IPS-NIHi7 (cell line): ENCODE measurements at regions not wholly inside any gene's neighbourhood (a gene's known extent, or its start where the extent isn't known, plus 50 kb on each side); places are given as distances from the start of the nearest gene placed in this dataset.
"Not testable (repeated sequence)": the region's sequence is repeated elsewhere in the genome, so short reads cannot be mapped to it uniquely, and the experiment has no call there.

ENCODE experiments used
- DNase-seq: peaks from one replicate; pipeline ENCODE4 v3.0.0; 2012; ENCODE audit warnings: mixed read lengths; ENCODE audit errors: extremely low spot score

DNA sequence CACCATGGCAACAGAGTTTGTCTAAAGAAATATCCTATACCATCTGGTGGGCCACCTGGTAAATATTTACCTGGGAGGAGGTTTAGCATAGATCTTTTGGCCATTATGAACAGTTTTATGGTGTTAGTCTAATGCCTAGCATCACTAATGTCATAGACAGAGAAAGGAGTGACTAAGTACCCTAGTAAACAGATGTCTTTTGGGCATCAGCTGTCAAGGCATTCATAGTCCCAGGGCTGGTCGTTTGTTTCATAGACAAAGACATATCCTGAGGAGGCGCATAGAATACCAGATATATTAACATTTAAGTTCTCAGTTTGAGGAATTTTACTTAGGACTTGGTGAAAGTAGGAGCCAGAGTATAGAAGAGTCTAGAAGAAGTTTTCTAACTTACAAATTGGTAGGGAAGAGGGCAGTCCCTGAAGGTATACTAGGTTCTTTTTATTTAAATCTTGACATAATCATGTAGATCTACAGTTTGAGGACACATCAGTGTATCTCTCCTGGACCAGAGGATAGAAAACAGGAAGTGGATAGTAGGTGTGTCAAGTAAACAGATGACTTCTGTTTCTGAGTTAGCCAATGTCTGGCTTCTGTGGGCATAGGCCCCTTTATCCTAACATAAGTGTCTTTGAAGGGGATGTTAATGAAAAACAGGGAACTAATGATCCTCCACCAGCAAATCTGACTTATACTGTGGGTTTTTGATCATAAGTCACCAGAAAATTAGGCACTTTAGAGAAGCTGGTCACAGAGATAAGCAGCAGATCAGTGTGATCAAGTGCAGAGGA, 105.0 kb upstream of the PRSS3 start:
- no peak for DNase-seq

DNA sequence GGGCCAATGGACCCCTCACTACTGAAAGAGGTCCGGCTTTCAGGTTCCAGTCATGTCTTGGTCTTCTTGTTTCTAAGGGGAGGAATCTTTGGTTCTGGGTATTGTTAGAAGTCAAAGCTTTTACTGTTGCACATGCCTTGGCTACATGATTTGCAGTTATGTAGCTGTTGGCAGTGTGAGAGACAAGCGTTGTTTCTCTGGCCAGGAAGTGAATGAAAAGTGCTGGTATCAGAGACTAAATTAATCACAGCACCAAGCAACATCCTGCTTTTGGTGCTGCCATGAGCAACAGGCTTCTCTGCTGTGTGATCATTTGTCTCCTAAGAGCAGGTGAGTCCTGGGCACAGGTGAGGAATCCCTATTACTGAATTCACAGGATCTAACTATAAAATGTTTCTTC, 100.1 kb upstream of the PRSS3 start:
- no peak for DNase-seq

DNA sequence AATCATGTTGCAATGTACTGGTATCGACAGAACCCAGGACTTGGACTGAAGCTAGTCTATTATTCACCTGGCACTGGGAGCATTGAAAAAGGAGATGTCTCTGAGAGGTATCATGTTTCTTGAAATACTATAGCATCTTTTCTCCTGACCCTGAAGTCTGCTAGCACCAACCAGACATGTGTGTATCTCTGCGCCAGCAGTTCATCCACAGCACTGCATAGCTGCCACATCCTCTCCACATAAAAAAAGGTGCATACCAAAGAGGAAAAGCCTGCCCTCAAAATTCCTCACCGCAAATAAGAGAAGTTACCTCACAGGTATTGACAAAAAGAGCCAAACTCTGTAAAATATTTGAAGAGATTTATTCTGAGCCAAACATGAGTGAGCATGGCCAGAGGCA, 99.5 kb upstream of the PRSS3 start:
- no peak for DNase-seq

DNA sequence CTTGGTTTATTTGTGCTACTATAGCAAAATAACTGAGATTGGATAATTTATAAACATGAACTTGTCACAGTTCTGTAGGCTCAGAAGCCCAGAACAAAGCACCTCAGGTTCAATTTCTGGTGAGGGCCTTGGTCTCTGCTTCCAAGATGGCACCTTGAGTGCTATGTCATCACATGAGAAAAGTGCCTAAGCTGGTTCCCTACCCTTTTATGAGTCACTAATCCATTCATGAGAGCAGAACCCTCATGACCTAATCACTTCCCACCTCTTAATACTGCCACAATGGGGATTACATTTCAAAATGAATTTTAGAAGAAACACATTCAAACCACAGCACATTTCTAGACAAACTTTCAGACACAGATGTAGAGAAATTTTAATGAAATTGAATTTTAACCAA, 98.2 kb upstream of the PRSS3 start:
- no peak for DNase-seq

DNA sequence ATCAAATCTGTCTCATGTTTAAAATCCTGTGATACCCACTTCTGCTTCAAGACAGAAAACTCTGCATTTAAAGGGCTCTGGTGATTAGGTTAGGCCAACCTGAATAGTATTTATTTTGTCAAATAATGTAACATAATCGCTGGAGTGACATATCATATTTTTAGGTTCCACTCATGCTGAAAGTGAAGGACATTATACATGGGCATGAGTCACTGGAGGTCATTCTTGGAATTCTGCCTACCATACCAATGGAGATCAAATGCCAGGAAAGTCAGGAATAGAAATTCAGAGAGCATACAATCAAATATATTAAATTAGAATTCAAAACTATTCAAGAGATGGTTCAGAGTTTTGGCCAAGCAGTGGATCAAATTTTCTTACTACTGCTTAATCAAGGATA, 97.1 kb upstream of the PRSS3 start:
- no peak for DNase-seq

DNA sequence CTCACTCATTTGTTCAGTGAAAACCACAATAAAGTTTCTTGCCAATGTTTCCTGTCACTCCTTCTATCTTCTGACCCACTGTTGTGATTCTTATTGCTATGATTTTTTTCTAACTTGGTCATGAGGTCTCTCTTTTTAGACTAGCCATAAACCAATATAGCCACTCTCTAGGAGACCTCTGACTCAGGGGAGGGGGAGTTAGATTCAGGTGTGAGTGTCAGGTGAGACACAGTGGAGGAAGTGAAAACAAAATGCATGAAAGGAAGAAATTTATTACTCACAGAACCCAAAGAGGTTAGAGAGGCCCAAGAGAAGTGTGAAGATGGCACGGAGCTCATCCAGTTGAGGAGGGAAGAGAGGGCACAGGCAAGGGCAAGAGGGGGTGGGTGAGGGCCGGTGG, 94.4 kb upstream of the PRSS3 start:
- DNase-seq, result not testable (repeated sequence)

DNA sequence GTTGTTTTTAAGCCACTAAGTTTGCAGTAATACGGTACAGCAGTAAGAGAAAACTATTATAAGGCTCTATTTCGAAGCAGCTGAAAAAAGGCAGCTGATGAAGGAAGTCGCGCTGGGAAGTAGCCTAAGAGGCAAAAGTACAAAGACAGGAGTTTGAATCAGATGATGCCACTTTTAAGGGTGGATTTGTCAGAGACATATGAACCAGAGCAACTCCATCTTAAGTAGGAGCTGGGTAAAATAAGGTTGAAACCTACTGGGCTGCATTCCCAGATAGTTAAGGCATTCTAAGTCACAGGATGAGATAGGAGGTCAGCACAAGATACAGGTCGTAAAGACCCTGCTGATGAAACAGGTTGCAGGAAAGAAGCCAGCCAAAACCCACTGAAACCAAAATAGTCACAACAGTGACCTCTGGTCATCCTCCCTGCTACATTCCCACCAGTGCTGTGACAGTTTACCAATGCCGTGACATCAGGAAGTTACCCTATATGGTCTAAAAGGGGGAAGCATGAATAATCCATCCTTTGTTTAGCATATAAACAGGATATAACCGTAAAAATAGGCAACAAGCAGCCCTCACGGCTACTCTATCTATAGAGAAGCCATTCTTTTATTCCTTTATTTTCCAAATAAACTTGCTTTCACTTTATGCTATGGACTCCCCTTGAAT, 91.8 kb upstream of the PRSS3 start:
- no peak for DNase-seq

DNA sequence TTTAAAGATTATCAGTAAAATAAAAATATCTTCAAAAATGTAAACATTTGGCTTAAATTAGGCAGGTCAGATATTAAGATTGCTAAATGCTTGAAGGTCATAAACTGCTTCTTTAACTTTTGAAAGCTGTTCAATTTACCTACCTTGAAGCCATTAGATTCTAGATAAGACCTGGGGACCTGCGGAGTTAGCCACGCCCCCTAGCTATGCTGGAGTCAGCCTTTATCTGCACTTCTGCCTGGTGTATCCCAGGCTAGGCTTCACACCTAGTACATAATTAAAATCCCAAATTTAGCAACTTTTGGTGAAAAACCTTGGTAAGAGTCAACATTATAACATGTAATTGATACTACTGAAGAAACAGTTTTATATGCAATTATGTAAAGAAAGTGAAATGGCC, 89.9 kb upstream of the PRSS3 start:
- DNase-seq, result not testable (repeated sequence)

DNA sequence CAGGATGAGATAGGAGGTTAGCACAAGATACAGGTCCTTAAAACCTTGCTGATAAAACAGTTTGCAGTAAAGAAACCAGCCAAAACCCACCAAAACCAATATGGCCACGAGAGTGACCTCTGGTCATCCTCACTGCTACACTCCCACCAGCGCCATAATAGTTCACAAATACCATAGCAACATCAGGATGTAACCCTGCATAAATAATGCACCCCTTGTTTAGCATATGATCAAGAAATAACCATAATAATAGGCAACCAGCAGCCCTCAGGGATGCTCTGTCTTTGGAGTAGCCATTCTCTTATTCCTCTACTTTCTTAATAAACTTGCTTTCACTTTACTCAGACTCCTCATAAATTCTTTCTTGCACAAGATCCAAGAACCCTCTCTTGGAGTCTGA, 86.9 kb upstream of the PRSS3 start:
- DNase-seq, result no peak

DNA sequence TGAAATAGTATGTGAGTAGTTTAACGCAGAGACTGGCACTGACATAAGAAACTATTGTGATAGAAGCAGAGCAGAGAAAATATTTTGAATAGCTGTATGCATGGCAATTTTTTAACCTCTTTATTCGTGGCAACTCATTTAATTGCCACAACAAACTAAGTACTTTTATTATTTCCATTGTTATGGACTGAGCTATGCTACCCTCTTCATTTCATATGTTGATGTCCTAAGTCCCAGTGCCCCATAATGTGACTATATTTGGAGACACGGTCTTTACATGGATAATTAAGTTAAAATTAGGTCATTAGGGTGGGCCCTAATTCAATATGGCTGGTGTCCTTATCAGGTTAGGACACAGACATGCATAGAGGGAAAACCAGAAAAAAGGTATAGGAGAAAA, 86.1 kb upstream of the PRSS3 start:
- DNase-seq, result no peak

DNA sequence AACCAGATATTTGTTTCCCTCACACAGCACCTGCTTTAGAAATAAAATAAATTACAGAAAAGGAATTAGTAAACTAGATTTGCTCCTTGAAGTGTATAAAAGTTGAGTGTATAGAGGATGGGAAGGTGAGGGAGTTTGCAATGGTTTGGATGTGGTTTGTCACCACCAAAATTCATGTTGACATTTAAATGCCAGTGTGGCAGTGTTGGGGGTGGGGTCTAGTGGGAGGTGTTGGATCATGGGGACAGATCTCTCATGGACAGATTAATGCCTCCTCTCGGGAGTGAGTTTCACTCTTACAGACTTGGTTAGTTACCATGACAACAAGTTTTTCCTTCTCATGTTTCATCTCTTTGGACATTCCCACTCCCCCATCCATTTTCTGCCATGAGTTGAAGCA, 83.9 kb upstream of the PRSS3 start:
- DNase-seq, result not testable (repeated sequence)

DNA sequence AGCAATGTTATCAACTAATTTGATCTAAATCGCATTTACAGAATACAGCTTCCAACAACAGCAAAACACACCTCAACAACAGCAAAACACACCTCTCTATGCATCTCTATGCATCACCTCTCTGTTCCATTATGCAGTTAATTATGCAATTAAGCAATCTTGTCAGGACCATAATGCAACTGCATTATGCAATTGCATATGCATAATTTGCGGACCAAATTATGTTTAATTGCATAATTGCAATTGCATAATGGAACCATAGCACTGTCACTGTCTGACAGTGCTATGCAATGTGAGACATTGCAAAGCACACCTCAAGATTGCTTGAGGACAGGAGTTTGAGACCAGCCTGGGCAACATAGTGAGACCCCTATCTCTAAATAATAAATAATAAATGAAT, 80.4 kb upstream of the PRSS3 start:
- no peak for DNase-seq

DNA sequence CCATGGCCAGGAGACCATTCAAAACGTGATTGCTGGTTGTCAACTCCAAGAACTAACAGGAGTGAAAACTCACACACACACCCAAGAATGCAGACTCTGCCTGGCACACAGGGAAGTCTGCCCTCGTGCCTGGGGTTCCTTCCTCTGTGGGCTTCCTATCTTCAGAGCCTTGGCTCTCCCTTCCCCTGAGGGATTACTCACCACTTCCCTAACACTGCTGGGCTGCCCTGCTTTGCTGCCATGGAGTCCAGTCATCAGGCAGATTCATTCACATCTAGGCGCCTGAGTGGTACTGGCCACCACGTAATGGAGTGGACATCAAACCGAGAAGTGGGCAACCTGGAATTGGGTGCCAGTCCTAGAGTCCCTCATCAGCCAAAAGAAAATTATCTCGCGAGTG, 76.4 kb upstream of the PRSS3 start:
- no peak for DNase-seq

DNA sequence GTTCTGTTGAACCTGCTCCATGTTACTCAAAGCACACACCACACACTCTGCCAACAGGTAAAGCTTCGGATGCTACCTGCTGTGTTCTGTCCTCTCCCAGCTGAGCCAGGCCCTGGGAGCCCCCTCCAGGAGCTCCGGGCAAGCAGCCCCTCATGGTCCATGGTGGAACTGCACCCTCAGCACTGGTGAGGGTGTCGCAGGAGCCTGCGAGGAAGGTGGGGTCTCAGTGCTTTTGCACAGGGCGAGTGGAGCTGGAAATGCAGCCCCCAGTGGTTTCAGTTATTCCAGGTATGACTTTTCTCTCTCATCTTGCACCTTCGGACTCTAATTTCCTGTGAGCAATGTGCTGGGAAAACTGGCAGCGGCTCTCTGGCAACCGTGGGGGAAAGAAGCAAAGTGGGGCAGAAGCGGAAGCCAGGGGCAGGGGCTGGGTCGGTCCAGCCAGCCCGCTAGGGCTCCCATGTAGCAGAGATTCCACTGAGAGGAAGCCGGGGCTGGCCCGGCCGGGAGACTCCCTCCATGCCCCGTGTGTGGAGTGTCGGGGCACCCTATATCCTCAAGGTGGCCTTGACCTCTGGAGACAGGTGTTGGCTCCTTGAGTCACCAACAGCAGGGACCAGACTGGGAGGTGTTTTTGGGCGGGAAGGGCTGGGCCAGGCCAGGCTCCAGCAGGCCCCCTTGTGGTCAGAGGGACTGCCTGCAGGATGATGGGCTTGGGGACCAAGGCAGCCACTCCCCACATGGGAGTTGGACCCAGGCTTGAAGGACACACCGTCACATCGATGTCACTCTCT, 75.6 kb upstream of the PRSS3 start:
- peak; percentile 51 for DNase-seq

DNA sequence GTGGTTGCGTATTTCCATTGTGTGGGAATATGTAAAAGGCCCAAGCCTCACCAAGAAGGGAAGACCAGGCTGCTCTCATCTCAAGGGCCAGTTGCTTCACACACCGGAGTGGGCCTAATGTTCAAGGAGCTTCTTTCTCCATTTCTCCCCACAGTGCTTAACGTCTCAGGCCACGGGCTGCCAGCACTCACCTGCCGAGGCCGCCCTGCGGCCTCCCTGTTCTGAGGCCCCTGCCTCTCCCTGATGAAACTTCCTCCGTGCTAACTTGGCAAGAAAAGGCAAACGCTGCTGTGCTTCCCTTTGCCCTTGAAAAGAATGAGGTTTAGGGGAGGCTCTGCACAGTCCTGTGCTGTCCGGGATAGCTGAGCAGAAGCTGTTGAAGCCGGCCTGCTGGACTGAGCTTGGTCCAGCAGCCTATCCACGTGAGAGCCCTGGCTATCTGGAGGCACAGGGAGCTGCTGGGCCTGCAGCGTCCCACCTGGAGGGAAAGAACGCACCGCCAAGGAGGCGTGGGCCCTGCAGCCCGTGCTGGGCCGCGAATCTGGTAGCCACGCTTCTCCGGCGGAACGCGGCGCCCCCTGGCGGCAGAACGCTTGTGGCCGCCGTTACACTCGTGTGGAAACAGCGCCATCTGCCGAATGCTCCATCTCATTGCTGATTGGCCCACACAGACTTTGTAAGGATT, 73.5 kb upstream of the PRSS3 start:
- DNase-seq, result peak; percentile 80

DNA sequence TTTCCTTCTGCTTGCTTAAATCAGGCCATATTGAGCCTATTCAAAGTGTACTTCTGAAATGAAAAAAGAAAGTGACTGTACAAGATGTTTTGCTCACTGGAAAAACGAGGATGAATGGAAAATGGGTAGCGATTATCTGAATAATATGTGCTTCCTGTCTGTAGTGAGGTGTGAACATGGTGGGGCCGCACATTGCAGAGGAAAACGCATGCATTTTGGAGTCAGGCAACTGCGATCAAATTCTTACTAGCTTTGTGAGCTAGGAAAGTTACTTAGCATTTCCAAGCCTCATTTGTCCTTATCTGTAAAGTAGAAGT, 73.0 kb upstream of the PRSS3 start:
- no peak for DNase-seq

DNA sequence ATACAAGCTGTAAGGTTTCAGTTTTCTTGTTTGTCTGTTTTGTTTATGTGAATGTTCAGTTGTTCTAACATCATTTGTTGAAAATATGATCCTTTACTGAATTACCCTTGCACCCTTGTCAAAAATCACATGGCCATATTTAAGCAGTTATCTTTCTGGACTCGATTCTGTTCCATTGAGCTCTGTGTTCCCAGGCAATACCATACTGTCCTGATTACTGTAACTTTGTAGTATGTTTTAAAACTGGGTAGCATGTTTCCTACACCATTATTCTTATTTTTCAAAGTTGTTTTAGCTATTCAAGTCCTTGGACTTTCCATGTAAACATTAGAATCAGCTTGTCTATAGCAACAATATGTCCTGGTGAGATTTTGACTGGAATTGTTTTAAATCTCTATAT, 66.7 kb upstream of the PRSS3 start:
- no peak for DNase-seq

DNA sequence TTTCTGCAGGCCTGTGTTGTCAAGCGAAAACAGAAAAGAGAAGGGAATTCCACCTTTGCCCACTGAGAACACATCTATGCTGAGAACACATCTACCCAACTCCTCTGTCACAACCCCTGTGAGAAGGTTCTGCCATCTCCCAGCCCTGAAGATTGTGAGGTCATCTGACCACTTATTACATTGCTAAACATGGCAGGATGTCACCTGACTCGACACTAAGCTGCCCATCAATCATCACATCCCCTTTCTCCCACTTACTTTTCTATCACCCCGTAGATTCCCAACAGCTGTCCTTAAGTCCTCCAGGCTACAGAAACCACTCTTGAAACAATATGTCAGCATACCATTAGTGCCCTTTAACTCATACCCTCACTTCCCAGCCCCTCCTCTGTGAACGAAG, 64.2 kb upstream of the PRSS3 start:
- no peak for DNase-seq

DNA sequence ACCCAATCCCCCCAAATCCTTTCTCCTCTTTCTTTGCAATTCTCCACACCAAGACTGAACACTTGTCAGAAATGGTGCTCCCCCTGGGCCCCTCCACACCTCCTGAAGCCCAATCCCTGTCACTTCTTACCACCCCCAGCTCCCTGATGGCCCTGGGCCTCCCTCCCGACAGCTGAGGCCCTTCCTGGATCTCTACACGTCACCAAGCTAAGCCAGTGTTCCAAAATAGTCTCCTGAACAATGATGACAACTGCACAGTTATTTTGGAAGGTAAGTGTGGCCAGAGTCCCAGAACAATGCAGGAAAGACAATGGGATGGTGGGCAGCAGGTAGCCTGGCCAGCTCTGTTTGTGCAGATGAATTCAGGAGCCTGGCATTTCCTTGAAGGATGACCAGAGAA, 63.7 kb upstream of the PRSS3 start:
- DNase-seq, result no peak

DNA sequence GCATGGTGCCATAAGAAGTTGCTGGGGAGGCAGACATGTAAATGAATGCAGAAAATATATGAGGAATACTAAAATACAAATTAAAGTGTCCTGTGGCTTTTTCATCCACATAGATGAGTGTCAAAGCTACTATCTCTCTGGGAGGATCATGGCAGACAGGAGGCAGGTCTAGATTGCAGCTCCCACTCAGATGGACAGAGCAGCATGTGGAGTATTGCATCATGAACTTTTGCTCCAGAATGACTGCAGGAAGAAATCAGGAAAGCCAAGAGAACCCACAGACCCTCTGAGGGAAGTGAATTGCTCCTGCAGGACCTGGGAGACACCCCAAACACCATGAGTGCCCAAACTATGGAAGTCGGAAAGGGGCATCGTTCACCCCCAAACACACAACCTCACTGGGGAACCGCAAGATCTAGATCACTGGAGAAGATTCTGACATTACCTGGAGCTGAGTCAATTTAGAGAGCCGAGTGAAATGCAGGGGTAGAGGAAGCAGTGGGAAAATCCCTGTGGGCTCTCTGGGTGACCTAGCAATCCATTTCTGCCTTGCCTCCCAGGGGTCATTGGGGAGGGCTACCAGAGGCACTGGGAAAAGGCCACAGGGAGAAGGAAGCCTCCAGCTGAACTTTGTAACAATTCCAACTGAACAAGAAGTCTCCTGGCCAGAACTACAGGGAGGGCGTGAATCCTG, 61.0 kb upstream of the PRSS3 start:
- DNase-seq, result not testable (repeated sequence)

DNA sequence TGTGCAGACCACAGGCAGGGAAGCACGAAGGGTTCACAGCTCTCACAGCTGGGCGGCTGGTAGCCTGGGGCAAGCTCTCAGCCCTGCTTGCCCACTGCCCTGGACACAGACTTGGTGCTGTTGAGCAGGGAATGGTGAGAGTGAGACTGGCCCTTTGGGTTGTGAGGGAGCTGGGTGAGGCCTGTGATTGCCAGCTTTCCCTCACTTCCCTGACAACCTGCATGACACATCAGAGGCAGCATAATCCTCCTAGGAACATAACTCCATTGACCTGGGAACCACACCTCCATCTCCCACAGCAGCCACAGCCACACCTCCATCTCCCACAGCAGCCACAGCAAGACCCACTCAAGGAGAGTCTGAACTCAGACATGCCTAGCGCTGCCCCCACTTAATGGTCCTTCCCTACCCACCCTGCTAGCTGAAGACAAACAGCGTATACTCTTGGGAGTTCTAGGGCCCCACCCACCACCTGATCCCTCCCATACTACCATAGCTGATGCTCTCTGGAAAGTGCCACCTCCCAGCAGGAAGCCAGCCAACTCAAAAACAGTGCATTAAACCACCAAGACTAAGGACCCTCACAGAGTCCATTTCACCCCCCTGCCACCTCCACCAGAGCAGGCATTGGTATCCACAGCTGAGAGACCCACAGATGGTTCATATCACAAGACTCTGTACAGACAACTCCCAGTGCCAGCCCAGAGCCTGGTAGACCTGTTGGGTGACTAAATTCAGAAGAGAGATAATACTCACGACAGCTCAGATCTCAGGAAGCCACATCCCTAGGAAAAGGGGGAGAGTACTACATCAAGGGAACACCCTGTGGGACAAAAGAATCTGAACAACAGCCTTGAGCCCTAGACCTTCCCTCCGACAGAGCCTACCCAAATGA, 60.2 kb upstream of the PRSS3 start:
- DNase-seq, result not testable (repeated sequence)
